NCI-H2227 (cell line): ENCODE measurements at regions not wholly inside any gene's neighbourhood (a gene's known extent, or its start where the extent isn't known, plus 50 kb on each side); places are given as distances from the start of the nearest gene placed in this dataset.
"Not testable (repeated sequence)": the region's sequence is repeated elsewhere in the genome, so short reads cannot be mapped to it uniquely, and the experiment has no call there.

Experiments used
- DNase-seq: peaks from one replicate; lab custom pipeline; 2025; ENCODE audit not compliant: unreplicated experiment; lab: John Stamatoyannopoulos, UW

- no peak for DNase-seq
Observed at GRCh38 chr9:107789001-107789700, 299.6 kb upstream of the KLF4 start.

- no peak for DNase-seq
Observed at GRCh38 chr9:107786561-107786960, 297.0 kb upstream of the KLF4 start.

- no peak for DNase-seq
Observed at GRCh38 chr9:107784235-107784958, 294.8 kb upstream of the KLF4 start.

- no peak for DNase-seq
Observed at GRCh38 chr9:107782789-107783188, 293.2 kb upstream of the KLF4 start.

GRCh38 chr9:107782381-107782780 lies 292.8 kb upstream of the KLF4 start:
- no peak for DNase-seq

- no peak for DNase-seq
Observed at GRCh38 chr9:107780960-107781359, 291.4 kb upstream of the KLF4 start.

GRCh38 chr9:107779731-107780130 lies 290.2 kb upstream of the KLF4 start:
- no peak for DNase-seq

- no peak for DNase-seq
Observed at GRCh38 chr9:107778661-107779060, 289.1 kb upstream of the KLF4 start.

GRCh38 chr9:107774099-107774498 lies 284.5 kb upstream of the KLF4 start:
- DNase-seq: not testable (repeated sequence)

- DNase-seq: no peak
Observed at GRCh38 chr9:107772988-107773387, 283.4 kb upstream of the KLF4 start.

- DNase-seq: no peak
Observed at GRCh38 chr9:107770716-107771115, 281.1 kb upstream of the KLF4 start.

GRCh38 chr9:107768224-107768623 lies 278.7 kb upstream of the KLF4 start:
- no peak for DNase-seq

GRCh38 chr9:107767711-107768110 lies 278.1 kb upstream of the KLF4 start:
- no peak for DNase-seq

- DNase-seq: not testable (repeated sequence)
Observed at GRCh38 chr9:107763469-107763868, 273.9 kb upstream of the KLF4 start.

- no peak for DNase-seq
Observed at GRCh38 chr9:107761307-107761706, 271.7 kb upstream of the KLF4 start.

- no peak for DNase-seq
Observed at GRCh38 chr9:107760469-107761242, 271.1 kb upstream of the KLF4 start.

- no peak for DNase-seq
Observed at GRCh38 chr9:107759823-107760166, 270.2 kb upstream of the KLF4 start.

GRCh38 chr9:107759009-107759822 lies 269.6 kb upstream of the KLF4 start:
- DNase-seq: no peak

GRCh38 chr9:107756091-107756490 lies 266.5 kb upstream of the KLF4 start:
- DNase-seq: no peak

GRCh38 chr9:107755246-107755645 lies 265.7 kb upstream of the KLF4 start:
- no peak for DNase-seq

GRCh38 chr9:107751567-107752210 lies 262.1 kb upstream of the KLF4 start:
- DNase-seq: no peak
